ENCODE measurements at regions not wholly inside any gene's neighbourhood (a gene's known extent, or its start where the extent isn't known, plus 50 kb on each side); places are given as distances from the start of the nearest gene placed in this dataset.
A peak's percentile ranks its signal among the peaks of the same experiment; 100 is the strongest.

DNA sequence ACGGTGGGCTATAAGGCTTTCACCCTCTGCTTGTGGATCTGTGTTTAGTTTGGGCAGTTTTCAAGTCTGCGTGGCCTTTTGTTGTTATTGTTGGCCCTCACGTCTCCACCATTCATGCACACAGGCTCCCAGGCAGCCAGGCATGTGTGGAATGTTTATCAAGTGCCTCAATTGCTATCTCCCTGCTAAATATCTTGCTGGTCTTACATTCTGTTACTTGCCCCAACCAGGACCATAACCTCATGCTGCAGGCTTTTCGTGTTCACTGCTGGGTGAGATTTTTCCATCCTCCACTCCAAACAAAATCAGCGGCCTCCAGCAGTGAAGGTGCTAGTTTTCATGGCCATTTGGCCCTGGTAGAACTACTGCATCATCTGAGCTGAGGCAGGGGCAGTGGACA, 63.0 kb upstream of the DSC1 start:
- H3K9ac ChIP-seq (replicated peaks in 1 of 4; ENCODE audit: extremely low read depth in 1 of 4, low read depth in 3 of 4, low read length in 3 of 4) = no peak overlapping the region; a peak in 1 of 7 replicates
- 35% methylated on average over 5 of the region's 5 CpGs; no CpG with 5 or more reads in 1 of the 2 experiments for WGBS, 2 experiments (ENCODE audit: extremely low coverage in 1 of 2, insufficient coverage in 1 of 2, insufficient read length in 1 of 2, insufficient replicate concordance in 2 of 2, low coverage in 1 of 2, low lambda C conversion rate in 2 of 2, missing lambda C conversion rate in 1 of 2)
- no peak for DNase-seq (ENCODE audit: low read depth in 1 of 2, low spot score in 2 of 2)

More for the DNA sequence above, 63.0 kb upstream of the DSC1 start:
- no peaks in the 10 kb centered on the region for H3K23me2 ChIP-seq (ENCODE audit: low read depth, low read length)
- FAIRE-seq = peak; percentile 81
- no peak overlapping the region for H4K5ac ChIP-seq (ENCODE audit: insufficient read length, low read depth, low read length)
- no peak overlapping the region for H3K56ac ChIP-seq (replicated peaks; ENCODE audit: insufficient read length, low read depth, low read length)
- H3K79me2 ChIP-seq (ENCODE audit: control insufficient read depth in 1 of 2, insufficient read depth in 2 of 2, low read length in 2 of 2) = no peaks in the 10 kb centered on the region
- ChIA-PET CTCF (ENCODE audit: partially characterized antibody) (interaction anchor here (1.0 to 1.7 kb wide), 2 partner anchors 12 to 16 kb away, joined by 4 read pairs; no protein-coding TSS in a partner anchor), POLR2A (ENCODE audit: partially characterized antibody) (interaction anchor here (0.7 kb wide), 1 partner anchor 9 kb away, joined by 3 read pairs; no protein-coding TSS in a partner anchor)
- peaks cover 0 to 5% (median under 1%) of the 10 kb centered on the region in 4 experiments; a peak in 3 of 7 replicates for H3K4me1 ChIP-seq (replicated peaks in 1 of 4; ENCODE audit: control insufficient read depth in 3 of 4, insufficient read depth in 4 of 4, low read length in 3 of 4)
- H2BK15ac ChIP-seq (ENCODE audit: low read length) = peak overlapping the region; percentile 76; the same call in 1 of the 2 replicates
- H2BK20ac ChIP-seq (ENCODE audit: low read length) = no peak overlapping the region
- no peak overlapping the region for H3K4ac ChIP-seq (replicated peaks; ENCODE audit: insufficient read length, low read depth, low read length)
- no peak overlapping the region for H2AK5ac ChIP-seq (ENCODE audit: low read depth, low read length)
- H3K9me3 ChIP-seq (ENCODE audit: insufficient read depth in 2 of 2, low read depth in 1 of 2, low read length in 1 of 2) = no peaks in the 10 kb centered on the region
- H4K91ac ChIP-seq (replicated peaks; ENCODE audit: insufficient read length, low read length) = no peak overlapping the region
- no peak overlapping the region for H3K4me3 ChIP-seq (ENCODE audit: extremely low read depth in 1 of 4, insufficient read depth in 2 of 4, low read depth in 3 of 4, low read length in 4 of 4)
- no peaks in the 10 kb centered on the region for H3K36me3 ChIP-seq (ENCODE audit: control insufficient read depth in 2 of 4, insufficient read depth in 4 of 4, low read length in 3 of 4)
- no peaks in the 10 kb centered on the region for H3K79me1 ChIP-seq (ENCODE audit: low read depth, low read length)
- TF ChIP-seq TEAD4 (IDR thresholded peaks at IDR 0.05; ENCODE audit: low read depth, low read length) = peak; percentile 97
- no peak for TF ChIP-seq YY1 (IDR thresholded peaks at IDR 0.05; ENCODE audit: low read depth, low read length)
- peak; percentile 48 for TF ChIP-seq NANOG (IDR thresholded peaks at IDR 0.05; ENCODE audit: insufficient read depth, low read depth, low read length, poor library complexity, severe bottlenecking)
- peak overlapping the region; percentile 56 for H3K18ac ChIP-seq (ENCODE audit: extremely low read depth, low read length)
- H3K27me3 ChIP-seq (replicated peaks in 1 of 4; ENCODE audit: control insufficient read depth in 3 of 4, extremely low read depth in 1 of 4, insufficient read depth in 3 of 4, low read length in 3 of 4) = no peaks in the 10 kb centered on the region
- peak overlapping the region; percentile 74; the same call in 1 of the 2 replicates for H2AFZ ChIP-seq (ENCODE audit: low read length)
- no peak overlapping the region for H4K8ac ChIP-seq (ENCODE audit: extremely low read depth, insufficient read depth, low read length)
- peak overlapping the region; percentile 12; the same call in 1 of the 2 replicates for H2BK5ac ChIP-seq (ENCODE audit: low read depth, low read length)
- no peak overlapping the region for H3K23ac ChIP-seq (ENCODE audit: insufficient read length)
- H2BK12ac ChIP-seq (ENCODE audit: low read depth, low read length) = peak overlapping the region; percentile 40; the same call in 1 of the 2 replicates
- no peaks in the 10 kb centered on the region for H4K20me1 ChIP-seq (replicated peaks in 1 of 2; ENCODE audit: control insufficient read depth in 1 of 2, insufficient read depth in 2 of 2, low read length in 2 of 2)
- H3K4me2 ChIP-seq (ENCODE audit: insufficient read depth in 1 of 2, low read depth in 2 of 2, low read length in 2 of 2) = peak overlapping the region; percentile 6 to 31; a peak in 2 of 4 replicates
- H3K14ac ChIP-seq (ENCODE audit: insufficient read length) = no peak overlapping the region
- no peak overlapping the region for H2BK120ac ChIP-seq (replicated peaks; ENCODE audit: low read depth, low read length)
- H3K27ac ChIP-seq (ENCODE audit: low read depth, low read length) = peak overlapping the region; percentile 43

Data from H1 (cell line).